ENCODE measurements at regions not wholly inside any gene's neighbourhood (a gene's known extent, or its start where the extent isn't known, plus 50 kb on each side); places are given as distances from the start of the nearest gene placed in this dataset.

- POLR2A ChIA-PET = no interaction called here
- CTCF ChIA-PET = no interaction called here
- no peak for TF ChIP-seq HDGF (IDR thresholded peaks at IDR 0.05; ENCODE audit: borderline replicate concordance)
- TF ChIP-seq SUZ12 (IDR thresholded peaks at IDR 0.05) = no peak
- TF ChIP-seq NFRKB (IDR thresholded peaks at IDR 0.05) = no peak
- TF ChIP-seq CTBP1 (IDR thresholded peaks at IDR 0.05; ENCODE audit: borderline replicate concordance) = no peak
- no peak for TF ChIP-seq ELF4 (IDR thresholded peaks at IDR 0.05)
- TF ChIP-seq PKNOX1 (IDR thresholded peaks at IDR 0.05) = no peak
- TF ChIP-seq ZNF384 (IDR thresholded peaks at IDR 0.05) = no peak
- no peak for TF ChIP-seq L3MBTL2 (conservative IDR thresholded peaks at IDR 0.05)
- no peak for TF ChIP-seq BHLHE40 (IDR thresholded peaks at IDR 0.05; ENCODE audit: borderline replicate concordance)
- TF ChIP-seq FOXK2 (IDR thresholded peaks at IDR 0.05) = no peak
- no peak for TF ChIP-seq ARNT (IDR thresholded peaks at IDR 0.05)
- no peak for TF ChIP-seq FOXM1 (IDR thresholded peaks at IDR 0.05; ENCODE audit: borderline replicate concordance)
- no peak for TF ChIP-seq LEF1 (IDR thresholded peaks at IDR 0.05; ENCODE audit: borderline replicate concordance)
- no peak for TF ChIP-seq TARDBP (IDR thresholded peaks at IDR 0.05)
- TF ChIP-seq FOXA1 (IDR thresholded peaks at IDR 0.05) = no peak
- TF ChIP-seq SP1 (IDR thresholded peaks at IDR 0.05) = no peak
- DNase-seq (ENCODE audit: extremely low spot score) = no peak
These were observed 945.1 kb downstream of the IGSF11 start for GRCh38 chr3:118089563-118089962.

GRCh38 chr3:118097226-118097625 lies 937.4 kb downstream of the IGSF11 start:
- TF ChIP-seq L3MBTL2 (conservative IDR thresholded peaks at IDR 0.05) = no peak
- ChIA-PET POLR2A (no interaction called here), CTCF (no interaction called here)
- no peak for DNase-seq (ENCODE audit: extremely low spot score)

DNA sequence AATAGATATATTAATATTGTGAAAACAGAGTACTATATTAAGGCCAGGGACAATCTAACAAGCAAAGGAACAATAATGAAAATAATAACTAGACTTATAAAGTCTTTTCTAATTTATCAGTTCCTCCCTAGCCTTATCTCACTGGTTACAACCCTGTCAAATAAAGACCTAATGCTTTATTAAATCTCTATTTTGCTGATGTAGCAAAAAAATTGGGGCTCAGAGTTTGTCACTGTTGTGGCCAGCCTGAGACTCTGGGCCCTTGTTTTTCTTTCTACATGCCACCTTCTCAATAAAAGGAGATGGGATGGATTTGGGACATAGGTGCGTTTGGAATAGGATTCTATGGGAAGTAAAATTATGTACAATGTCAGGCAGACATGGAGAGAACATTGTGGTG lies 937.0 kb downstream of the IGSF11 start:
- POLR2A ChIA-PET = no interaction called here
- no peak for DNase-seq (ENCODE audit: extremely low spot score)
- TF ChIP-seq FOXK2 (IDR thresholded peaks at IDR 0.05) (no peak), L3MBTL2 (conservative IDR thresholded peaks at IDR 0.05) (no peak)
- CTCF ChIA-PET = no interaction called here

DNA sequence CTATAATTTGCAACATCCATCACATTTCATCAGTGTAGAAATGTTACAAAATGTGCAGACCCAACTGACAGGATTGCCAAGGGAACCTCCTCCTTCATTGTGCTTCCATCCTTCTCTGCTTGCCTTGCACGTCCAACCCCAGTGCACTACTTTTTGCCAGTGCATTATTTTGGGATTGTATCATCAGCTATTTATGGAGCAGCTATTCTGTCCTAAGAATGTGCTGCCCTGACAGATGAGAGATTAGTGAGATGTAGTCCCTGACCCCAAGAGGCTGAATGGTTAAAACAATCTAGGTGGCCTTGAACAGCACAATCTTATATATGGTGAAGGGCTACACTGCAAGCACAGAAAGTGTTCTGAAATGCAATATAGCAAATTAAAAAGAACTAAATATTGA lies 935.8 kb downstream of the IGSF11 start:
- no peak for DNase-seq (ENCODE audit: extremely low spot score)
- CTCF ChIA-PET = no interaction called here
- POLR2A ChIA-PET = no interaction called here
- TF ChIP-seq CTBP1 (IDR thresholded peaks at IDR 0.05; ENCODE audit: borderline replicate concordance) = no peak
- TF ChIP-seq FOXM1 (IDR thresholded peaks at IDR 0.05; ENCODE audit: borderline replicate concordance) = no peak
- no peak for TF ChIP-seq NFRKB (IDR thresholded peaks at IDR 0.05)
- no peak for TF ChIP-seq HDGF (IDR thresholded peaks at IDR 0.05; ENCODE audit: borderline replicate concordance)
- TF ChIP-seq ZNF384 (IDR thresholded peaks at IDR 0.05) = no peak
- no peak for TF ChIP-seq SP1 (IDR thresholded peaks at IDR 0.05)
- no peak for TF ChIP-seq BHLHE40 (IDR thresholded peaks at IDR 0.05; ENCODE audit: borderline replicate concordance)

GRCh38 chr3:118101891-118102290 lies 932.8 kb downstream of the IGSF11 start:
- DNase-seq (ENCODE audit: extremely low spot score) = no peak
- POLR2A ChIA-PET = no interaction called here
- TF ChIP-seq ZNF384 (IDR thresholded peaks at IDR 0.05) (no peak), PKNOX1 (IDR thresholded peaks at IDR 0.05) (no peak), SUZ12 (IDR thresholded peaks at IDR 0.05) (no peak), BHLHE40 (IDR thresholded peaks at IDR 0.05; ENCODE audit: borderline replicate concordance) (no peak), CTBP1 (IDR thresholded peaks at IDR 0.05; ENCODE audit: borderline replicate concordance) (no peak), LEF1 (IDR thresholded peaks at IDR 0.05; ENCODE audit: borderline replicate concordance) (no peak)
- CTCF ChIA-PET = interaction anchor here (0.6 kb wide), 1 partner anchor 1331 kb away, joined by 3 read pairs; no protein-coding TSS in a partner anchor

DNA sequence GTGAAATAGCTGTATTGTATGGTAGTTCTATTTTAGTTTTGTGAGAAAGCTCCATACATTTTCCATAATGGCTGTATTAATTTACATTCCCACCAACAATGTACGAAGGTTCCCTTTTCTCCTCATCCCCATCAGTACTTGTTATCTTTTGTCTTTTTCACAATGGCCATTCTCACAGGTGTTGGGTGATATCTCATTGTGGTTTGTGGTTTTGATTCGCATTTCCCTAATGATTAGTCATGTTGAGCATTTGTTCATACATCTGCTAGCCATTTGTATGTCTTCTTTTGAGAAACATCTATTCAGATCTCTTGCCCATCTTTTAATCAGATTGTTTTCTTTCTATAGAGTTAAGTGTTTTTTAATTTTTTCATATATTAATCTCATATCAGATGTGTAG lies 931.9 kb downstream of the IGSF11 start:
- POLR2A ChIA-PET = no interaction called here
- CTCF ChIA-PET = no interaction called here
- DNase-seq (ENCODE audit: extremely low spot score) = no peak
- TF ChIP-seq HDGF (IDR thresholded peaks at IDR 0.05; ENCODE audit: borderline replicate concordance) = no peak
- no peak for TF ChIP-seq SUZ12 (IDR thresholded peaks at IDR 0.05)
- TF ChIP-seq NFRKB (IDR thresholded peaks at IDR 0.05) = no peak
- no peak for TF ChIP-seq CTBP1 (IDR thresholded peaks at IDR 0.05; ENCODE audit: borderline replicate concordance)
- no peak for TF ChIP-seq PKNOX1 (IDR thresholded peaks at IDR 0.05)
- no peak for TF ChIP-seq ARNT (IDR thresholded peaks at IDR 0.05)
- TF ChIP-seq SP1 (IDR thresholded peaks at IDR 0.05) = no peak
- no peak for TF ChIP-seq TARDBP (IDR thresholded peaks at IDR 0.05)
- no peak for TF ChIP-seq ELF4 (IDR thresholded peaks at IDR 0.05)
- no peak for TF ChIP-seq BHLHE40 (IDR thresholded peaks at IDR 0.05; ENCODE audit: borderline replicate concordance)

GRCh38 chr3:118108201-118108600 lies 926.4 kb downstream of the IGSF11 start:
- DNase-seq (ENCODE audit: extremely low spot score) = no peak
- ChIA-PET CTCF (no interaction called here), POLR2A (no interaction called here)
- TF ChIP-seq ARNT (IDR thresholded peaks at IDR 0.05) = no peak

- TF ChIP-seq FOXA1 (IDR thresholded peaks at IDR 0.05) = no peak
- TF ChIP-seq FOXK2 (IDR thresholded peaks at IDR 0.05) = no peak
- DNase-seq (ENCODE audit: extremely low spot score) = no peak
- CTCF ChIA-PET = no interaction called here
- POLR2A ChIA-PET = no interaction called here
These were observed 925.9 kb downstream of the IGSF11 start for GRCh38 chr3:118108769-118109168.
